BLaER1 treated with 17β-estradiol and CSF1 and Interleukin-3, amounts not matched to agents 10 nM and 100 nM (cell line): ENCODE measurements at regions not wholly inside any gene's neighbourhood (a gene's known extent, or its start where the extent isn't known, plus 50 kb on each side); places are given as distances from the start of the nearest gene placed in this dataset.

Experiments
- H3K27ac ChIP-seq, 11 experiments: shearing (Covaris generic); formaldehyde crosslinking; 2 replicates each; pipeline ENCODE4 v1.8.1; 2022
- H3K27me3 ChIP-seq, 11 experiments: shearing (Covaris generic); formaldehyde crosslinking; 2 replicates each; pipeline ENCODE4 v1.8.1; 2022
- H3K36me3 ChIP-seq, 11 experiments: shearing (Covaris generic); formaldehyde crosslinking; 2 replicates each; pipeline ENCODE4 v1.8.1; 2022
- H3K4me1 ChIP-seq, 10 experiments: shearing (Covaris generic); formaldehyde crosslinking; 2 replicates each; pipeline ENCODE4 v1.8.1; 2022
- H3K4me2 ChIP-seq, 11 experiments: shearing (Covaris generic); formaldehyde crosslinking; 2 replicates each; pipeline ENCODE4 v1.8.1; 2022
- H3K4me3 ChIP-seq, 10 experiments: shearing (Covaris generic); formaldehyde crosslinking; 2 replicates each; pipeline ENCODE4 v1.8.1; 2022
- H3K9ac ChIP-seq, 11 experiments: shearing (Covaris generic); formaldehyde crosslinking; 2 replicates each; pipeline ENCODE4 v1.8.1; 2022
- H3K9me3 ChIP-seq, 11 experiments: shearing (Covaris generic); formaldehyde crosslinking; replicated peaks in 1 of 11; 2 replicates each; pipeline ENCODE4 v1.8.1; 2022
- H4K20me1 ChIP-seq, 11 experiments: shearing (Covaris generic); formaldehyde crosslinking; 2 replicates each; pipeline ENCODE4 v1.8.1; 2022
- Cebpa-rat ChIP-seq, 11 experiments: shearing (Covaris generic); IDR thresholded peaks; 2 replicates each; pipeline ENCODE4 v1.8.1; 2022

GRCh38 chr2:134770702-134771101 is 51.9 kb upstream of the TMEM163 start:
- Histone ChIP-seq H3K4me2 (no peak overlapping the region), H3K27ac (no peak overlapping the region), H3K27me3 (no peaks in the 10 kb centered on the region), H3K9ac (no peak overlapping the region), H4K20me1 (no peaks in the 10 kb centered on the region), H3K36me3 (no peaks in the 10 kb centered on the region), H3K4me1 (peaks cover 0 to 18% (median 10%) of the 10 kb centered on the region in 10 experiments; a peak in 17 of 20 replicates), H3K9me3 (no peaks in the 10 kb centered on the region), H3K4me3 (no peak overlapping the region)
- TF ChIP-seq Cebpa-rat (IDR thresholded peaks at IDR 0.05): no peak

- Histone ChIP-seq H3K4me2 (no peak overlapping the region), H3K4me1 (peaks cover 0 to 18% (median 10%) of the 10 kb centered on the region in 10 experiments; a peak in 17 of 20 replicates), H3K9me3 (no peaks in the 10 kb centered on the region), H4K20me1 (no peaks in the 10 kb centered on the region), H3K9ac (no peak overlapping the region), H3K27ac (no peak overlapping the region), H3K27me3 (no peaks in the 10 kb centered on the region), H3K36me3 (no peaks in the 10 kb centered on the region), H3K4me3 (no peak overlapping the region)
- TF ChIP-seq Cebpa-rat (IDR thresholded peaks at IDR 0.05): no peak
Measured at GRCh38 chr2:134771313-134771801, 52.6 kb upstream of the TMEM163 start.

- Histone ChIP-seq H3K9ac (no peak overlapping the region), H3K36me3 (no peaks in the 10 kb centered on the region), H3K4me2 (no peak overlapping the region), H3K4me3 (no peak overlapping the region), H3K27ac (no peak overlapping the region), H3K27me3 (no peaks in the 10 kb centered on the region), H4K20me1 (no peaks in the 10 kb centered on the region), H3K9me3 (no peaks in the 10 kb centered on the region), H3K4me1 (peaks cover 0 to 18% (median 10%) of the 10 kb centered on the region in 10 experiments; a peak in 17 of 20 replicates)
- no peak for TF ChIP-seq Cebpa-rat (IDR thresholded peaks at IDR 0.05)
Measured at GRCh38 chr2:134772493-134773169, 53.8 kb upstream of the TMEM163 start.

- Histone ChIP-seq H3K27ac (no peak overlapping the region), H3K4me3 (no peak overlapping the region), H3K27me3 (no peaks in the 10 kb centered on the region), H4K20me1 (no peaks in the 10 kb centered on the region), H3K36me3 (no peaks in the 10 kb centered on the region), H3K9me3 (no peaks in the 10 kb centered on the region), H3K9ac (no peak overlapping the region), H3K4me1 (peaks cover 4 to 18% (median 12%) of the 10 kb centered on the region in 10 experiments; a peak in 17 of 20 replicates), H3K4me2 (peak overlapping the region in 5 of 11 experiments; percentile 1 to 47 (median 27); a peak in 4 of 22 replicates)
- no peak for TF ChIP-seq Cebpa-rat (IDR thresholded peaks at IDR 0.05)
Measured at GRCh38 chr2:134773335-134773734, 54.5 kb upstream of the TMEM163 start.

GRCh38 chr2:134773759-134774742 is 55.3 kb upstream of the TMEM163 start:
- peak overlapping the region in 8 of 11 experiments; percentile 1 to 52 (median 24); a peak in 8 of 22 replicates for H3K4me2 ChIP-seq

GRCh38 chr2:134774786-134775641 is 56.2 kb upstream of the TMEM163 start:
- Histone ChIP-seq H3K9me3 (no peaks in the 10 kb centered on the region), H3K27ac (no peak overlapping the region), H3K4me3 (no peak overlapping the region), H3K36me3 (no peaks in the 10 kb centered on the region), H4K20me1 (no peaks in the 10 kb centered on the region), H3K4me1 (peaks cover 4 to 18% (median 13%) of the 10 kb centered on the region in 10 experiments; a peak in 17 of 20 replicates), H3K9ac (no peak overlapping the region), H3K4me2 (peak overlapping the region in 3 of 11 experiments; percentile 2 to 58 (median 52); a peak in 5 of 22 replicates), H3K27me3 (no peaks in the 10 kb centered on the region)
- no peak for TF ChIP-seq Cebpa-rat (IDR thresholded peaks at IDR 0.05)

More at GRCh38 chr2:134773759-134774742, 55.3 kb upstream of the TMEM163 start:
- TF ChIP-seq Cebpa-rat (IDR thresholded peaks at IDR 0.05): no peak
- no peak overlapping the region for H3K9ac ChIP-seq
- H4K20me1 ChIP-seq: no peaks in the 10 kb centered on the region
- H3K27me3 ChIP-seq: no peaks in the 10 kb centered on the region
- no peak overlapping the region for H3K4me3 ChIP-seq
- H3K4me1 ChIP-seq: peaks cover 4 to 18% (median 13%) of the 10 kb centered on the region in 10 experiments; a peak in 17 of 20 replicates
- H3K9me3 ChIP-seq: no peaks in the 10 kb centered on the region
- no peak overlapping the region for H3K27ac ChIP-seq
- H3K36me3 ChIP-seq: no peaks in the 10 kb centered on the region

GRCh38 chr2:134776836-134777235 is 58.0 kb upstream of the TMEM163 start:
- H3K4me2 ChIP-seq: no peak overlapping the region
- H3K9me3 ChIP-seq: no peaks in the 10 kb centered on the region
- no peak overlapping the region for H3K4me3 ChIP-seq
- peaks cover 4 to 19% (median 14%) of the 10 kb centered on the region in 10 experiments; a peak in 17 of 20 replicates for H3K4me1 ChIP-seq
- H3K9ac ChIP-seq: no peak overlapping the region
- no peaks in the 10 kb centered on the region for H3K36me3 ChIP-seq
- no peak overlapping the region for H3K27ac ChIP-seq
- no peak for TF ChIP-seq Cebpa-rat (IDR thresholded peaks at IDR 0.05)
- no peaks in the 10 kb centered on the region for H4K20me1 ChIP-seq
- H3K27me3 ChIP-seq: no peaks in the 10 kb centered on the region

- Histone ChIP-seq H3K9ac (no peak overlapping the region), H3K36me3 (no peaks in the 10 kb centered on the region), H3K4me1 (peaks cover 7 to 27% (median 14%) of the 10 kb centered on the region in 10 experiments; a peak in 19 of 20 replicates), H3K4me2 (0 out of 22 replicates have a peak overlapping the region, but pooled peaks of 1 of the 11 experiments have one; percentile 19), H3K4me3 (no peak overlapping the region), H3K27ac (no peak overlapping the region), H3K27me3 (no peaks in the 10 kb centered on the region), H4K20me1 (no peaks in the 10 kb centered on the region), H3K9me3 (no peaks in the 10 kb centered on the region)
- TF ChIP-seq Cebpa-rat (IDR thresholded peaks at IDR 0.05): no peak
Measured at GRCh38 chr2:134777593-134777992, 58.8 kb upstream of the TMEM163 start.
